K562 (cell line): ENCODE measurements at regions not wholly inside any gene's neighbourhood (a gene's known extent, or its start where the extent isn't known, plus 50 kb on each side); places are given as distances from the start of the nearest gene placed in this dataset.

Experiments
- ATF6 ChIP-seq: sonication (generic); formaldehyde crosslinking; IDR thresholded peaks from 2 replicates; pipeline ENCODE4 v1.4.0; 2020; ENCODE audit warnings: mild to moderate bottlenecking, missing genetic modification reagents
- CBX2 ChIP-seq: fragments of 200-600 bp; sonication (generic); IDR thresholded peaks from one replicate; pipeline ENCODE4 v1.6.1; 2012; ENCODE audit warnings: mild to moderate bottlenecking, low read length, inconsistent platforms; ENCODE audit not compliant: insufficient read depth, poor library complexity, severe bottlenecking
- CC2D1A ChIP-seq: fragments of 450-650 bp; IDR thresholded peaks from 2 replicates; pipeline ENCODE4 v1.6.1; 2017; ENCODE audit warnings: mild to moderate bottlenecking
- CHD1 ChIP-seq: fragments of 200-600 bp; sonication (generic); IDR thresholded peaks from one replicate; pipeline ENCODE4 v1.6.1; 2012; ENCODE audit warnings: mild to moderate bottlenecking, moderate library complexity, low read length, inconsistent platforms
- ELF2 ChIP-seq: fragments of 250-450 bp; sonication (Bioruptor Pico); IDR thresholded peaks from 2 replicates; pipeline ENCODE4 v1.5.0; 2021; ENCODE audit warnings: mild to moderate bottlenecking
- ESRRB ChIP-seq: fragments of 250-450 bp; sonication (Bioruptor Pico); IDR thresholded peaks from 2 replicates; pipeline ENCODE4 v1.5.0; 2020; ENCODE audit warnings: mild to moderate bottlenecking, moderate library complexity, borderline replicate concordance
- KLF13 ChIP-seq: fragments of 450-650 bp; IDR thresholded peaks from 2 replicates; pipeline ENCODE4 v1.6.1; 2016; ENCODE audit warnings: missing genetic modification characterization, low read depth, mild to moderate bottlenecking, missing compliant biosample characterization, moderate library complexity, borderline replicate concordance
- MTF1 ChIP-seq: fragments of 250-450 bp; sonication (Bioruptor Pico); IDR thresholded peaks from 2 replicates; pipeline ENCODE4 v1.9.0; 2021; ENCODE audit warnings: moderate library complexity, mild to moderate bottlenecking, inconsistent platforms, borderline replicate concordance
- ZNF766 ChIP-seq: fragments of 200-800 bp; sonication (Bioruptor generic); conservative IDR thresholded peaks from 2 replicates; pipeline ENCODE4 v1.6.1; 2016; ENCODE audit warnings: missing genetic modification characterization, missing compliant biosample characterization

DNA sequence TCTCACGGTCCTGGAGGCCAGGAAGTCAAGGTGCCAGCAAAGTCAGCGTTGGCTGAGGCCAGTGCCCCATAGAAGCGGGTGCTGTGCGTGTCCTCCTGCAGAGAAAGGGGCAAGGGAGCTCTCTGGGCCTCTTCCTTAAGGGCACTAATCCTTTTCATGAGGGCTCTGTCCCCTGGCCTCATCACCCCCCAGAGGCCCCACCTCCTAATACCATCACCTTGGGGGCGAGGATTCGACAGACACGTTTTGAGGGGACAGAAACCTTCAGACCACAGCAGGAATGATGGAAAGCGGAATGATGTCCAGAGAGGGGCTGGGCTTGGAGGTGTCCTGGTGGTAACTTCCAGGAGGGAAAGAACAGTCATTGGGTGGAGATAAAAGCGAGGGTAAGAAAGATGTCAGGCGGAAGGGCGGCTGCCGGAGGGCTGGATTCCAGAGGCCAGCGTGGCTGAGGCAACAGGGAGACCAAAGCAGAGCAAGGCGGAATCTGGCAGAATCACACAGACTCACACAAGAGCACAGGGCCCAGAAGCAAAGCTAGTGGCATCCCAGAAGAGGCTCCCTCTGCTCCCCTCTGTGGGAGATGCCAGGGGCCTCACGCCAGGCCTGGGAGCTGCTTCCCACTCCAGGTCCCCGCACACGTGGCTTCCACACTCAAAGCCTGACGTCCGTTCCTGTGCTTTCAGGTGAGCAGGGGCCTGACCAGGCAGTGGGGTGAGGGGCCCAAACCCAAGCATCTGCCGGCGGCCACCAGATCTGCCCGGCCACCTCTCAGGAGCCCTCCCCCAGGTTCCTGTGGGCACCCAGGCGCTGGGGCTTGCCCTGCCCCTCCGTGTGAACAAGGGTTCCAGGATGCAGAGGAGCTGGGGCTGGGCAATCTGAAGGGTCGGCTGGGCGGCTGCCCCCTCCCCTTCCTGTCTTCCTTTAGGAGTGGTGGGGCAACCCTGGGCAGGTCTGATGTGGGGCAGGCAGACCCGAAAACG lies 784.5 kb downstream of the BRD1 start (continued):
- TF ChIP-seq MTF1 (CRISPR knock-in tag) (no peak), ESRRB (CRISPR knock-in tag) (no peak), ELF2 (CRISPR knock-in tag) (no peak), CHD1 (no peak), ATF6 (CRISPR knock-in tag) (no peak), KLF13 (no peak), CC2D1A (no peak), ZNF766 (CRISPR knock-in tag) (no peak), CBX2 (no peak)
